ENCODE measurements at regions not wholly inside any gene's neighbourhood (a gene's known extent, or its start where the extent isn't known, plus 50 kb on each side); places are given as distances from the start of the nearest gene placed in this dataset.

DNA sequence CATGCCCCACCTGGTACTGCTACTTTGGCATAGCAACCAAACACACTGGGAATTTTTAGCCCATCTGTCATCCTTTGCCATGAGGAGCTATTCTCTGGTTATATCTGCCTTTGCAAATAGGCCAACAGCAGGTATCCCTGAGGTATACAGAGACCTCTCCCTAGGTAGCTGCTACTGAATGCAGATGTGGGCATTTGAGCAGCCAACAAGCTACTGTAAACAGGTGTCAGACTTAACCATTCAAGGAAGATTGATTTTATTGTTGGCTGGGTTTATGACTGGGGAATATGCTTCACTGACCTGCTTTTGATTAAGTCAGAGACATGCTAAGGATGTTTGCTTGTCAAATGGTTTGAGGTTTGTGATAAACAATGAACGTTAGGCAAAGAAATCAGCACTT is 183.2 kb downstream of the OXSM start:
- TF ChIP-seq POLR2AphosphoS5 (IDR thresholded peaks at IDR 0.05; ENCODE audit: low read depth, low read length) (no peak), POLR2A (IDR thresholded peaks at IDR 0.05; ENCODE audit: low read depth, low read length) (no peak), SPI1 (IDR thresholded peaks at IDR 0.05; ENCODE audit: low read depth, low read length) (no peak), TAF1 (IDR thresholded peaks at IDR 0.05; ENCODE audit: low read depth, low read length) (no peak), PAX5 (IDR thresholded peaks at IDR 0.05; ENCODE audit: insufficient read depth, low read length, severe bottlenecking) (no peak), POU2F2 (IDR thresholded peaks at IDR 0.05; ENCODE audit: low read depth, low read length) (no peak)

Data from GM12891 (cell line).